ENCODE measurements at regions not wholly inside any gene's neighbourhood (a gene's known extent, or its start where the extent isn't known, plus 50 kb on each side); places are given as distances from the start of the nearest gene placed in this dataset.

DNA sequence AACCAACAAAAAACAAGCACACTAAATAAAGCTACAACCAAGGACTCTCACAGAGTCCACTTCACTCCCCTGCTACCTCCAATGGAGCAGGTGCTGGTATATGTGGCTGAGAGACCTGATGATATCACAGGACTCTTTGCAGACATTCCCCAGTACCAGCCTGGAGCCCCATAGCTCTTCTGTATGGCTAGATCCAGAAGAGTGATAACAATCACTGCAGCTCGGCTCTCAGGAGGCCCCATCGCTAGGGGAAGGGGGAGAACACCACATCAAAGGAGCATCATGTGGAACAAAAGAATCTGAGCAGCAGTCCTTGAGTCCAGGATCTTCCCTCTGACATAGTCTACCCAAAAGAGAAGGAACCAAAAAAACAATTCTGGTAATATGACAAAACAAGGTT, 237.1 kb upstream of the TLL1 start:
- TF ChIP-seq, protein P1, sequence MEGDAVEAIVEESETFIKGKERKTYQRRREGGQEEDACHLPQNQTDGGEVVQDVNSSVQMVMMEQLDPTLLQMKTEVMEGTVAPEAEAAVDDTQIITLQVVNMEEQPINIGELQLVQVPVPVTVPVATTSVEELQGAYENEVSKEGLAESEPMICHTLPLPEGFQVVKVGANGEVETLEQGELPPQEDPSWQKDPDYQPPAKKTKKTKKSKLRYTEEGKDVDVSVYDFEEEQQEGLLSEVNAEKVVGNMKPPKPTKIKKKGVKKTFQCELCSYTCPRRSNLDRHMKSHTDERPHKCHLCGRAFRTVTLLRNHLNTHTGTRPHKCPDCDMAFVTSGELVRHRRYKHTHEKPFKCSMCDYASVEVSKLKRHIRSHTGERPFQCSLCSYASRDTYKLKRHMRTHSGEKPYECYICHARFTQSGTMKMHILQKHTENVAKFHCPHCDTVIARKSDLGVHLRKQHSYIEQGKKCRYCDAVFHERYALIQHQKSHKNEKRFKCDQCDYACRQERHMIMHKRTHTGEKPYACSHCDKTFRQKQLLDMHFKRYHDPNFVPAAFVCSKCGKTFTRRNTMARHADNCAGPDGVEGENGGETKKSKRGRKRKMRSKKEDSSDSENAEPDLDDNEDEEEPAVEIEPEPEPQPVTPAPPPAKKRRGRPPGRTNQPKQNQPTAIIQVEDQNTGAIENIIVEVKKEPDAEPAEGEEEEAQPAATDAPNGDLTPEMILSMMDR (IDR thresholded peaks at IDR 0.05), result no peak
- no peak for TF ChIP-seq EZH2phosphoT487 (IDR thresholded peaks at IDR 0.05)
- TF ChIP-seq EZH2 (IDR thresholded peaks at IDR 0.05), result no peak
